HG02884 (cell line): ENCODE measurements at regions not wholly inside any gene's neighbourhood (a gene's known extent, or its start where the extent isn't known, plus 50 kb on each side); places are given as distances from the start of the nearest gene placed in this dataset.
"Not testable (repeated sequence)": the region's sequence is repeated elsewhere in the genome, so short reads cannot be mapped to it uniquely, and the experiment has no call there.

ENCODE experiments used
- ATAC-seq: cut with Tn5 transposase; IDR thresholded peaks from one replicate; pipeline ENCODE4 v1.9.1; 2021; ENCODE audit warnings: mild to moderate bottlenecking, moderate library complexity; ENCODE audit not compliant: unreplicated experiment

- ATAC-seq, result no peak
These were observed 59.2 kb downstream of the C9orf50 start for GRCh38 chr9:129561594-129562281.

GRCh38 chr9:129560881-129561306, 60.0 kb downstream of the C9orf50 start:
- no peak for ATAC-seq

DNA sequence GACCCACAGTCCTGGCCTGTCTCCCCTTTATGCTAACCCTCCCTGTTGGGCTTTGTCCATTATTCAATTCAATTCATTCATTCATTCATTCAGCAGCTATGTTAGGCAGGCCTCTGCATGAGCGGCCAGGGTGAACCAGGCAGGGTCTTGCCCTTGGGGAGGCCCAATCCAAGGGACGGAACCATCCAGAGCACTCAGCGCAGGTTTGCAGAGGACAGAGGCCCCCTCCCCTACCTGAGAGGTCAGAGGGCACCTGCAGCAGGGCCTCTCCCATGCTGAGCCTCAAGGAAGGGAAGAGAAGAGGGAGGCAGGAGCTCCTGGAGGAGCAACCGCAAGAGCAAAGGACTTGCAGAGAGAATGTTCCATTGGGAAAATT, 61.4 kb downstream of the C9orf50 start:
- no peak for ATAC-seq

GRCh38 chr9:129558551-129559505, 62.1 kb downstream of the C9orf50 start:
- no peak for ATAC-seq

DNA sequence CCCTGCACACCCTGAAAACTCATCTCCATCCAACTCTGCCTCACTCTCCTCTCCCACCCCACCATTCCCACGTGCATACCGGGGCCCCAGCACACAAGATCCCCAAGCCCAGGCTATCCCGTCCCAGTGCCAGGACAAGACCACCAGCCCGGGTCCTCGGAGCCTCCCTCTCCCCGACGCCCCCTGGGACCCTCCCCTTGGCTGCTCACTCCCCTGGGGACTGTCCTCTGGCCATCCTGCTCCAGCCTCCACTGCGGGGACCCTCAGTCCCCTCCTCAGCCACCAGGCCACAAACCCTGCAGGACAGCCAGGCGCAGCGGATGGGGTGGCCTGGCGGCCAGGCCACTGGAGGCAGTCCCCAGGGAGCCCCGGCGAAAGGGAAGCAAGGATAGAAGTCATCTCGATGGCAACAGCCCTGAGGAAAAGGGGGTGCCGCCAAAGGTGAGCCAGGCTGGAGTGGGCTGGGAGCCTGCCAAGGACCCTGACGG, 62.8 kb downstream of the C9orf50 start:
- ATAC-seq, result no peak

GRCh38 chr9:129557192-129558036, 63.5 kb downstream of the C9orf50 start:
- no peak for ATAC-seq

- ATAC-seq, result no peak
These were observed 64.3 kb downstream of the C9orf50 start for GRCh38 chr9:129556491-129557191.

- ATAC-seq, result no peak
These were observed 65.2 kb downstream of the C9orf50 start for GRCh38 chr9:129555512-129556215.

DNA sequence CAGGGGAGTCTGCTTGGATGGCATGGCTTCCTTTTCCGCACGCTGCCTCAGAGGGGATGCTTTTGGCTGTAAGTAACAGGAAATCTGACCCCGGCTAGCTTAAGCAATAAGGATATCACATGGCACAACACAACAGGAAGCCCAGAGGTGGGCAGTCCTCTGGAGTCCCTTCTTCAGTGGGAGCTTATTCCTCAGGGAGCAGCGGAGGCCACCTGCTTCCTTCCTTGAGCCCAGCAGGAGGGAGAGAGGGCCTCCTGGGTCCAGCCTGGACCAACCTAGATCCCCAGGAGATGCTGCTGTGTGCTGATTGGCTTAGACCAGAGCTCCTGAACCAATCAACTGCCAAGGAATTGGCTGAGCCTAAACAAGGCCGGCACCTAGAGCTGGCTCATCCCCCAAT, 66.3 kb downstream of the C9orf50 start:
- no peak for ATAC-seq

DNA sequence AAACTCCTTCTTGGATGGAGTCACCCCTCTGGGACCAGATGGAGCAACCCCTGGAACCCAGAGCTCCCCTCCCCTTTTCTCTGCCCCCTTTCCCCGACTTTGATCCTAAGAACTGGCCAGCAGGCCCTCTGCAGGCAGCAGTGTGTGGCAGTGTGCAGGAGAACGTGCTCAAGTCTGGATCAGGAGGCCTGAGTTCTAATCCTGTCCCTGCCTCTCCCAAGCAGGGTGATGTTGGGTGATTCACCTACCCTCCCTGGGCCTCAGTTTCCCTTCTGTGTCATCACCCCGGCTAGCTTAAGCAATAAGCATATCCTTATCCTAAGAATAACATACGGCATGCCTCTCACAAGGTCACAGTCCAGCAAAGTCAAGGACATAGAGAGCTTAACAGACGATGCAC, 67.6 kb downstream of the C9orf50 start:
- no peak for ATAC-seq

GRCh38 chr9:129552064-129552463, 68.8 kb downstream of the C9orf50 start:
- ATAC-seq, result no peak

DNA sequence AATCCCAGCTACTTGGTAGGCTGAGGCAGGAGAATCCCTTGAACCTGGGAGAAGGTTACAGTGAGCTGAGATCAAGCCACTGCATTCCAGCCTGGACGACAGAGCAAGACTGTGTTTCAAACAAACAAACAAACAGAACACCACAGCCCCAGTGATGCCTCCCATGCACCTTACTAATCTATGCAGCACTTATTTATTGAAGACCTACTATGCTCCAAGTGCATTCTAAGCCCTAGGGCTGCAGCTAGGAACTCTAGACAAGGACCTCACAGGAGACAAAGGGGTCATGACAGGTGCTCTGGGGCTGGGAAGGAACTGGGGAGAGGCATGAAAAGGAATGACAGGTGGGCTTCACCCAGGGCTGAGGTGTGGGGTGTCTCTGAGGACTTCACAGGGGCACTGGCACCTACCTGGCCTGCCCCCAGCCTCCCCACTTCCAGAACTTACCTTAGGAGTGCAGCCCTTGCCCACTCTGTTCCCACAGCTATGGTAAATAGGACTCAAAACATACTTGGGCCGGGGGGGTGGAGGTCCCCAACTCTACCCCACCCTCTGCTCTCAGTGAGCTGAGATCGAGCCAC, 69.4 kb downstream of the C9orf50 start:
- no peak for ATAC-seq

DNA sequence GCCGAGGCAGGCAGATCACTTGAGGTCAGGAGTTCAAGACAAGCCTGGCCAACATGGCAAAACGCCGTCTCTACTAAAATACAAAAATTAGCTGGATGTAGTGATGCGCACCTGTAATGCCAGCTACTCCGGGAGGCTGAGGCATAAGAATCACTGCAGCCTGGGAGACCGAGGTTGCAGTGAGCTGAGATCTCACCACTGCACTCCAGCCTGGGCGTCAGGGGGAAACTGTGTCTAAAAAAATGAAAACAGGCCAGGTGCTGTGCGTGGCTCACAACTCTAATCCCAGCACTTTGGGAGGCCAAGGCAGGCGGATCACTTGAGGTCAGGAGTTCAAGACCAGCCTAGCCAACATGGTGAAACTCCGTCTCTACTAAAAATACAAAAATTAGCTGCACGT, 69.9 kb downstream of the C9orf50 start:
- ATAC-seq, result not testable (repeated sequence)

DNA sequence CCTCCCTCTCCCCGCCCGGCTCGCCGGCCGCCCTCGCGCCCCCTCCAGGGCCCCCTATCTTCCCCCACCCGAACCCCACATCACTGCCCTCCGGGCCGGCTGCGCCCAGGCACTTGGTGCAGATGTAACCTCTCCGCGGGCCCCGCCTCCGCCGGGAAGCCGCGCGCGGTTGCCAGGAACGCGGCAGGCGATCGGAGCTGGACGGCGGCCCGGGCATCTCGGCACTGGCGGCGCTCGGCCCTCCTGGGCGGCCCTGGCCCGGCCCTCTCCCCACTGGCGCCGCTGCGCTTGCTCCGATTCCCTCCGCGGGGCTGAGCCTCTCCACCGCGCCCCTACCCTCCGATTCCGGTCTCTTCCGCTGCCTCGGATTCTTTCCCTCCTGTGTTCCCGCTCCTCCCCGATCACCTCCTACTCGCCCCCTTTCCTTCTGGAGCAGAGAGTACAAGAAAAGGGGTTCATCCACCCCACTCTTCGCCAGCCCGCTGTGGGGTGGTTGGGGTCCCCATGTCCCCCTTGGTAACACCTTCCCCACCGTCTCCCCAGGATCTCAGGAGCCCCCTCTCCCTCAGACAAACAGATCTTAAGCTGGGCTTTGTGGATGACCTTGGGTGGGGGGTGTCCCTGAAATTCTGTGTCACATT, 70.6 kb downstream of the C9orf50 start:
- ATAC-seq, result no peak

- no peak for ATAC-seq
These were observed 71.2 kb downstream of the C9orf50 start for GRCh38 chr9:129549684-129550083.

DNA sequence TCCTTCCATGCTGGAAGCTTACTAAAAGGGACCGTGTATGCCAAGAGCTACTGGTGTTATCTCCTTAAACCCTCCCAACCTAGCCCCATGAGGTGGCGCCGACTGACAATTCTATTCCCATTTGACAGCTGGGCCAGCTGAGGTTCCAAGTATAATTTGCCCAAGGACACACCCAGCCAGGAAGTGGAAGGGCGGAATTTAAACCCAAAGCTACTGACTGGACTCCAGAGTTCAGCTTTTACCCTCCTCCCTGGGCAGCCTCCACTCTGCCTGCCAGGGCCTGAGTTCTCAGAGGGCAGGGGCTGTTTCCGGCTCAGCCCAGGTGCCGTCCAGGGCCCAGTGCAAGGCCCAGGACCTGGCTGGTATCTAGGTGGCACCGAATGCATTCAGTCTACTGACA, 71.8 kb downstream of the C9orf50 start:
- no peak for ATAC-seq

DNA sequence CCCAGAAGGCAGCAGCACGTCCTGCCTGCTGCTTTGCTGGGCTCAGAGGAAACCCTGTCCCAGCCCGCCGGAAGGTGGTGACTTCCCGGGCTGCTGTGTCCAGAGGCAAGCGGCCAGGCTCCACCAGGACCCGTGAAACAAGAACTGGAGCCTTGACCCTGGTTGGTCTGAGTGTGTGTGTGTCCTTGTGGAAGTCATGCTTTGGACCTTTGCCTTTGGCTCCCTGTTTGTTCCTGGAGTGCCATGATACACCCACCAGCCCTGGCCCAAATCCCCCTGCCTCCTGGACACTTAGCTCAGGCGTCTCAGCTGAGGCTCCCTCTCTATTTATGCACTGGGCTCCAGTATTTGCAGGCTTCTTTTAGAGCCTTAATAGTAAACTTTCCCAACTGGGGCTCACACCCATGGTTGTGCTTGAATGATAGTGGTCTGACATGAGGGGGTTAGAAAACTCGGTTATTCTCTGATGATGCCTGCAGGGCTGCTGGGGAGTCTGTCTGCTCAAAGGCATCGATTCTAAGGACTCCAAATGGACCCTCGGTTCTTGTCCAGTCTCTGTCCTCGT, 72.2 kb downstream of the C9orf50 start:
- ATAC-seq, result no peak

GRCh38 chr9:129547869-129548570, 72.9 kb downstream of the C9orf50 start:
- ATAC-seq, result no peak
